ENCODE measurements at regions not wholly inside any gene's neighbourhood (a gene's known extent, or its start where the extent isn't known, plus 50 kb on each side); places are given as distances from the start of the nearest gene placed in this dataset.

DNA sequence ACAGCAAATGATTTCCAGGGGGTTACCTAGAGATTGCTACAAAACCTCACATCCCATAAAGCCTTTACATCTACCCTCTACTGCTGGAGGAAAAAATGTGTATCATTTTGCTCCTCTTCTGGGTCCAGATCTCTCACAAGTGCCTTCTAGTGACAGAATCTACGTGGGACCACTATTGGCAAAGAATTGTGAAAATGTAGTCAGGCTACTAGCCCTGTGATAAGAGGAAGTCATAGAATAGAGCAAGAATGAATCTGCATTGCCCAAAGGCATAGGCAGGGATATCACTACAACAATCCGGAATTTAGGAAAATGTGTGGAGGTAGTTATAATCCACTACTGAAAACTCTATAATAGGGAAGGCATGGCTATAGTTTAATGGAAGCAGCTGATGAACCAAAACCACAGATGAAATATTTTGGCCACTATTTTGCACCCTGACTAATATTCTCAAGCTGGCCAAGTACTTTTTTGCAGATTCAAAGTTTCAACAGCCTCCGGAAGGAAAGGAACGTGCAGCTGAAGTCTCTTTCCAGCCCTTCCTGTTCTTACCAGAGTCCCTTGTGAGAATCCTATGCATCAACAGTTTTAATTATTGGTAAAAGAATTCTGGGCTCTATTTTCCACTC lies 176.8 kb downstream of the PHLDA1 start:
- TF ChIP-seq ZNF670 (tag by site-specific recombination; IDR thresholded peaks at IDR 0.05; ENCODE audit: low read depth) (no peak), ZNF530 (tag by site-specific recombination; IDR thresholded peaks at IDR 0.05; ENCODE audit: low read depth) (no peak), ZNF660 (tag by site-specific recombination; IDR thresholded peaks at IDR 0.05) (no peak), ZBTB7A (tag by site-specific recombination; IDR thresholded peaks at IDR 0.05; ENCODE audit: low read depth) (no peak), YY1 (tag by site-specific recombination; IDR thresholded peaks at IDR 0.05) (no peak), SP2 (tag by site-specific recombination; IDR thresholded peaks at IDR 0.05) (no peak)
- TF ChIP-seq, protein P1, sequence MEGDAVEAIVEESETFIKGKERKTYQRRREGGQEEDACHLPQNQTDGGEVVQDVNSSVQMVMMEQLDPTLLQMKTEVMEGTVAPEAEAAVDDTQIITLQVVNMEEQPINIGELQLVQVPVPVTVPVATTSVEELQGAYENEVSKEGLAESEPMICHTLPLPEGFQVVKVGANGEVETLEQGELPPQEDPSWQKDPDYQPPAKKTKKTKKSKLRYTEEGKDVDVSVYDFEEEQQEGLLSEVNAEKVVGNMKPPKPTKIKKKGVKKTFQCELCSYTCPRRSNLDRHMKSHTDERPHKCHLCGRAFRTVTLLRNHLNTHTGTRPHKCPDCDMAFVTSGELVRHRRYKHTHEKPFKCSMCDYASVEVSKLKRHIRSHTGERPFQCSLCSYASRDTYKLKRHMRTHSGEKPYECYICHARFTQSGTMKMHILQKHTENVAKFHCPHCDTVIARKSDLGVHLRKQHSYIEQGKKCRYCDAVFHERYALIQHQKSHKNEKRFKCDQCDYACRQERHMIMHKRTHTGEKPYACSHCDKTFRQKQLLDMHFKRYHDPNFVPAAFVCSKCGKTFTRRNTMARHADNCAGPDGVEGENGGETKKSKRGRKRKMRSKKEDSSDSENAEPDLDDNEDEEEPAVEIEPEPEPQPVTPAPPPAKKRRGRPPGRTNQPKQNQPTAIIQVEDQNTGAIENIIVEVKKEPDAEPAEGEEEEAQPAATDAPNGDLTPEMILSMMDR (tag by site-specific recombination; IDR thresholded peaks at IDR 0.05): no peak
- TF ChIP-seq, protein P2, sequence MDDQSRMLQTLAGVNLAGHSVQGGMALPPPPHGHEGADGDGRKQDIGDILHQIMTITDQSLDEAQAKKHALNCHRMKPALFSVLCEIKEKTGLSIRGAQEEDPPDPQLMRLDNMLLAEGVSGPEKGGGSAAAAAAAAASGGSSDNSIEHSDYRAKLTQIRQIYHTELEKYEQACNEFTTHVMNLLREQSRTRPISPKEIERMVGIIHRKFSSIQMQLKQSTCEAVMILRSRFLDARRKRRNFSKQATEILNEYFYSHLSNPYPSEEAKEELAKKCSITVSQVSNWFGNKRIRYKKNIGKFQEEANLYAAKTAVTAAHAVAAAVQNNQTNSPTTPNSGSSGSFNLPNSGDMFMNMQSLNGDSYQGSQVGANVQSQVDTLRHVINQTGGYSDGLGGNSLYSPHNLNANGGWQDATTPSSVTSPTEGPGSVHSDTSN (CRISPR knock-in tag; IDR thresholded peaks at IDR 0.05): no peak
- TF ChIP-seq, protein P3, sequence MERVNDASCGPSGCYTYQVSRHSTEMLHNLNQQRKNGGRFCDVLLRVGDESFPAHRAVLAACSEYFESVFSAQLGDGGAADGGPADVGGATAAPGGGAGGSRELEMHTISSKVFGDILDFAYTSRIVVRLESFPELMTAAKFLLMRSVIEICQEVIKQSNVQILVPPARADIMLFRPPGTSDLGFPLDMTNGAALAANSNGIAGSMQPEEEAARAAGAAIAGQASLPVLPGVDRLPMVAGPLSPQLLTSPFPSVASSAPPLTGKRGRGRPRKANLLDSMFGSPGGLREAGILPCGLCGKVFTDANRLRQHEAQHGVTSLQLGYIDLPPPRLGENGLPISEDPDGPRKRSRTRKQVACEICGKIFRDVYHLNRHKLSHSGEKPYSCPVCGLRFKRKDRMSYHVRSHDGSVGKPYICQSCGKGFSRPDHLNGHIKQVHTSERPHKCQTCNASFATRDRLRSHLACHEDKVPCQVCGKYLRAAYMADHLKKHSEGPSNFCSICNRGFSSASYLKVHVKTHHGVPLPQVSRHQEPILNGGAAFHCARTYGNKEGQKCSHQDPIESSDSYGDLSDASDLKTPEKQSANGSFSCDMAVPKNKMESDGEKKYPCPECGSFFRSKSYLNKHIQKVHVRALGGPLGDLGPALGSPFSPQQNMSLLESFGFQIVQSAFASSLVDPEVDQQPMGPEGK (tag by site-specific recombination; IDR thresholded peaks at IDR 0.05): no peak
- TF ChIP-seq, protein P4, sequence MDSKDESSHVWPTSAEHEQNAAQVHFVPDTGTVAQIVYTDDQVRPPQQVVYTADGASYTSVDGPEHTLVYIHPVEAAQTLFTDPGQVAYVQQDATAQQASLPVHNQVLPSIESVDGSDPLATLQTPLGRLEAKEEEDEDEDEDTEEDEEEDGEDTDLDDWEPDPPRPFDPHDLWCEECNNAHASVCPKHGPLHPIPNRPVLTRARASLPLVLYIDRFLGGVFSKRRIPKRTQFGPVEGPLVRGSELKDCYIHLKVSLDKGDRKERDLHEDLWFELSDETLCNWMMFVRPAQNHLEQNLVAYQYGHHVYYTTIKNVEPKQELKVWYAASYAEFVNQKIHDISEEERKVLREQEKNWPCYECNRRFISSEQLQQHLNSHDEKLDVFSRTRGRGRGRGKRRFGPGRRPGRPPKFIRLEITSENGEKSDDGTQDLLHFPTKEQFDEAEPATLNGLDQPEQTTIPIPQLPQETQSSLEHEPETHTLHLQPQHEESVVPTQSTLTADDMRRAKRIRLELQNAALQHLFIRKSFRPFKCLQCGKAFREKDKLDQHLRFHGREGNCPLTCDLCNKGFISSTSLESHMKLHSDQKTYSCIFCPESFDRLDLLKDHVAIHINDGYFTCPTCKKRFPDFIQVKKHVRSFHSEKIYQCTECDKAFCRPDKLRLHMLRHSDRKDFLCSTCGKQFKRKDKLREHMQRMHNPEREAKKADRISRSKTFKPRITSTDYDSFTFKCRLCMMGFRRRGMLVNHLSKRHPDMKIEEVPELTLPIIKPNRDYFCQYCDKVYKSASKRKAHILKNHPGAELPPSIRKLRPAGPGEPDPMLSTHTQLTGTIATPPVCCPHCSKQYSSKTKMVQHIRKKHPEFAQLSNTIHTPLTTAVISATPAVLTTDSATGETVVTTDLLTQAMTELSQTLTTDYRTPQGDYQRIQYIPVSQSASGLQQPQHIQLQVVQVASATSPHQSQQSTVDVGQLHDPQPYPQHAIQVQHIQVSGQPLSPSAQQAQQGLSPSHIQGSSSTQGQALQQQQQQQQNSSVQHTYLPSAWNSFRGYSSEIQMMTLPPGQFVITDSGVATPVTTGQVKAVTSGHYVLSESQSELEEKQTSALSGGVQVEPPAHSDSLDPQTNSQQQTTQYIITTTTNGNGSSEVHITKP (tag by site-specific recombination; IDR thresholded peaks at IDR 0.05): no peak
